Liver (tissue), 8 donors: ENCODE measurements at regions not wholly inside any gene's neighbourhood (a gene's known extent, or its start where the extent isn't known, plus 50 kb on each side); places are given as distances from the start of the nearest gene placed in this dataset.

Experiments
- DNase-seq: peaks from one replicate; pipeline ENCODE4 v3.0.0-alpha.2; 2017; ENCODE audit warnings: low spot score
- H3K27ac ChIP-seq, 2 donors: one replicate each; pipeline ENCODE4 v1.7.0; 2013; ENCODE audit warnings: inconsistent platforms in 2 of 2, low read length in 2 of 2, control low read depth in 1 of 2, low read depth in 1 of 2, mild to moderate bottlenecking in 1 of 2
- H3K27me3 ChIP-seq, 4 donors: one replicate each; pipeline versions ENCODE4 v1.6.1 to v1.7.0; 2013; ENCODE audit warnings: low read length in 3 of 4, inconsistent platforms in 1 of 4, mild to moderate bottlenecking in 1 of 4, moderate library complexity in 1 of 4; ENCODE audit not compliant: control insufficient read depth in 4 of 4, insufficient read depth in 4 of 4
- H3K36me3 ChIP-seq, 4 donors: one replicate each; pipeline versions ENCODE4 v1.6.1 to v1.7.0; 2013; ENCODE audit warnings: low read length in 3 of 4, mild to moderate bottlenecking in 3 of 4, low read depth in 1 of 4, moderate library complexity in 1 of 4; ENCODE audit not compliant: control insufficient read depth in 4 of 4, insufficient read depth in 3 of 4
- H3K4me1 ChIP-seq, 4 donors: one replicate each; pipeline versions ENCODE4 v1.6.1 to v1.7.0; 2013; ENCODE audit warnings: low read length in 3 of 4, mild to moderate bottlenecking in 3 of 4, moderate library complexity in 1 of 4; ENCODE audit not compliant: control insufficient read depth in 4 of 4, insufficient read depth in 4 of 4
- H3K4me3 ChIP-seq, 3 donors: one replicate each; pipeline versions ENCODE4 v1.6.1 to v1.7.0; 2013; ENCODE audit warnings: low read length in 3 of 3, control low read depth in 1 of 3, low read depth in 1 of 3, mild to moderate bottlenecking in 1 of 3
- H3K9ac ChIP-seq, 2 donors: one replicate each; pipeline ENCODE4 v1.7.0; 2013; ENCODE audit warnings: low read length in 2 of 2, mild to moderate bottlenecking in 2 of 2, moderate library complexity in 2 of 2, control low read depth in 1 of 2, low read depth in 1 of 2
- H3K9me3 ChIP-seq, 4 donors: one replicate each; pipeline versions ENCODE4 v1.6.1 to v1.7.0; 2013; ENCODE audit warnings: low read length in 3 of 4; ENCODE audit not compliant: control insufficient read depth in 4 of 4
- ATF3 ChIP-seq: IDR thresholded peaks from 2 replicates; pipeline ENCODE4 v1.6.1; 2016; ENCODE audit warnings: antibody characterized with exemption
- CTCF ChIP-seq: fragments of 150-350 bp; IDR thresholded peaks from 2 replicates; pipeline ENCODE4 v1.5.1; 2017; ENCODE audit warnings: improper control_type of control experiment, low read depth, low read length; ENCODE audit not compliant: missing input control
- EGR1 ChIP-seq, 2 donors: IDR thresholded peaks; 2 replicates each; pipeline ENCODE4 v1.6.1; 2016 to 2018; ENCODE audit warnings: antibody characterized with exemption in 2 of 2, low read depth in 2 of 2
- FOXA1 ChIP-seq: IDR thresholded peaks from 2 replicates; pipeline ENCODE4 v1.6.1; 2016; ENCODE audit warnings: antibody characterized with exemption
- FOXA2 ChIP-seq: IDR thresholded peaks from 2 replicates; pipeline ENCODE4 v1.6.1; 2016; ENCODE audit warnings: antibody characterized with exemption
- GABPA ChIP-seq, 2 donors: IDR thresholded peaks in 1 of 2; conservative IDR thresholded peaks in 1 of 2; 2 replicates each; pipeline ENCODE4 v1.6.1; 2016; ENCODE audit warnings: antibody characterized with exemption in 2 of 2, mild to moderate bottlenecking in 1 of 2, moderate library complexity in 1 of 2
- HNF4A ChIP-seq, 2 donors: conservative IDR thresholded peaks; 2 replicates each; pipeline ENCODE4 v1.6.1; 2016; ENCODE audit warnings: antibody characterized with exemption in 2 of 2, mild to moderate bottlenecking in 2 of 2
- JUND ChIP-seq, 2 donors: IDR thresholded peaks; 2 replicates each; pipeline ENCODE4 v1.6.1; 2016; ENCODE audit warnings: antibody characterized with exemption in 2 of 2
- MAX ChIP-seq: IDR thresholded peaks from 2 replicates; pipeline ENCODE4 v1.6.1; 2016; ENCODE audit warnings: antibody characterized with exemption
- NR2F2 ChIP-seq: IDR thresholded peaks from 2 replicates; pipeline ENCODE4 v1.6.1; 2016; ENCODE audit warnings: antibody characterized with exemption
- RAD21 ChIP-seq, 2 donors: IDR thresholded peaks; 2 replicates each; pipeline ENCODE4 v1.6.1; 2016; ENCODE audit warnings: antibody characterized with exemption in 2 of 2, mild to moderate bottlenecking in 2 of 2
- RXRA ChIP-seq, 2 donors: IDR thresholded peaks; 2 replicates each; pipeline ENCODE4 v1.6.1; 2017 to 2018; ENCODE audit warnings: antibody characterized with exemption in 2 of 2, mild to moderate bottlenecking in 1 of 2
- SP1 ChIP-seq: IDR thresholded peaks from 2 replicates; pipeline ENCODE4 v1.6.1; 2018; ENCODE audit warnings: antibody characterized with exemption, mild to moderate bottlenecking
- TAF1 ChIP-seq: conservative IDR thresholded peaks from 2 replicates; pipeline ENCODE4 v1.6.1; 2016; ENCODE audit warnings: antibody characterized with exemption, mild to moderate bottlenecking
- YY1 ChIP-seq: IDR thresholded peaks from 2 replicates; pipeline ENCODE4 v1.6.1; 2016; ENCODE audit warnings: antibody characterized with exemption, mild to moderate bottlenecking
- ZBTB33 ChIP-seq: IDR thresholded peaks from 2 replicates; pipeline ENCODE4 v1.6.1; 2016; ENCODE audit warnings: antibody characterized with exemption
- WGBS: extraction: QIAGEN DNeasy Blood & Tissue Kit; methylation state at CpG from one replicate; pipeline ENCODE4 v1.1.7; 2013; 5-methylcytosine and 5-hydroxymethylcytosine counted together
- TF ChIP-seq, protein P1 (sequence below): IDR thresholded peaks from 2 replicates; pipeline ENCODE4 v1.6.1; 2016; ENCODE audit warnings: antibody characterized with exemption, mild to moderate bottlenecking
- donor health status: healthy.
- donor health status: healthy.
- donor health status: healthy.
- donor health status: healthy.
- donor health status: healthy.

DNA sequence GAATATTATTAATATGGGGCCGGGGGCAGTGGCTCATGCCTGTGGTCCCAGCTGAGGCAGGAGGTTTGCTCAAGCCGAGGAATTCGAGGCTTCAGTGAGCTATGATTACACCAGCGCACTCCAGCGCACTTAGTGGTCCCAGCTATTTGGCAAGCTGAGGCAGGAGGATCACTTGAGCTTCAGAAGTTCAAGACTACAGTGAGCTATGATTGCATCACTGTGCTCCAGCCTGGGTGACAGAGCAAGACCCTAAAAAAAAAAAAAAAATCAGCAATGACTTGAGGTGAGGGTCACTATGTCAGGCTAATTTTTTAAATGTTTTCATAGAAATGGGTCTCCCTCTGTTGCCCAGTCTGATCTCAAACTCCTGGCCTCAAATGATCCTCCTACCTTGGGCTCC, 243.4 kb downstream of the RBM19 start:
- no peaks in the 10 kb centered on the region for H3K4me1 ChIP-seq
- no peak overlapping the region for H3K9ac ChIP-seq
- no peaks in the 10 kb centered on the region for H3K27me3 ChIP-seq
- H3K4me3 ChIP-seq = no peak overlapping the region
- no peak for DNase-seq
- no peaks in the 10 kb centered on the region for H3K36me3 ChIP-seq
- TF ChIP-seq TAF1 = no peak
- TF ChIP-seq EGR1 (IDR thresholded peaks at IDR 0.05; ENCODE audit: low read depth in 2 of 2) = no peak
- TF ChIP-seq RXRA (IDR thresholded peaks at IDR 0.05) = no peak
- 82% methylated on average over 5 of the region's 5 CpGs for WGBS
- H3K27ac ChIP-seq = no peak overlapping the region
- peaks cover 0 to 4% (median 1%) of the 10 kb centered on the region in 4 donors for H3K9me3 ChIP-seq

DNA sequence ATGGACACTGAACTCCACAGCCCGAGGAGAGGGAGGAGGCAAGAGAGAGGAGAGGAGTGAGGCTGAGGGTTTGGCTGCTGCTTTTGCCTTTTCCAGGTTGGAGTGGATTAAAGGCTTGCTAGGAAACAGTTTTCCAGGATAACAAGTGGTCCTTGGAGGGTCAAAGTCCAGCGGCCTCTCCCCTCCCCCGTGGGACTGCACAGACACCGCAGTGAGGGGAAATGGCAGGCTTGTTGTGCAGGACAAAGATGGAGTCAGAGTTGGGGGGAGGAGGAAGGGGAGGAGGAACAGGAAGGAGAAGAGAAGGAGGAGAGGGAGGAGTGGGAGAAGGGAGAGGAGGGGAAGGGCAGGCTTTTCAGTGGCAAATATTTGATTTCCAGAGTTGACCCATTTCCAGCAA, 245.5 kb downstream of the RBM19 start:
- H3K27me3 ChIP-seq = no peaks in the 10 kb centered on the region
- no peaks in the 10 kb centered on the region for H3K36me3 ChIP-seq
- H3K9me3 ChIP-seq = no peaks in the 10 kb centered on the region
- H3K4me3 ChIP-seq = no peak overlapping the region
- WGBS = 13% methylated on average over 4 of the region's 4 CpGs
- no peak overlapping the region for H3K27ac ChIP-seq
- no peak overlapping the region for H3K9ac ChIP-seq
- TF ChIP-seq SP1 (no peak), JUND (IDR thresholded peaks at IDR 0.05) (no peak), NR2F2 (no peak), YY1 (no peak), ZBTB33 (no peak)
- no peak for DNase-seq
- no peaks in the 10 kb centered on the region for H3K4me1 ChIP-seq

DNA sequence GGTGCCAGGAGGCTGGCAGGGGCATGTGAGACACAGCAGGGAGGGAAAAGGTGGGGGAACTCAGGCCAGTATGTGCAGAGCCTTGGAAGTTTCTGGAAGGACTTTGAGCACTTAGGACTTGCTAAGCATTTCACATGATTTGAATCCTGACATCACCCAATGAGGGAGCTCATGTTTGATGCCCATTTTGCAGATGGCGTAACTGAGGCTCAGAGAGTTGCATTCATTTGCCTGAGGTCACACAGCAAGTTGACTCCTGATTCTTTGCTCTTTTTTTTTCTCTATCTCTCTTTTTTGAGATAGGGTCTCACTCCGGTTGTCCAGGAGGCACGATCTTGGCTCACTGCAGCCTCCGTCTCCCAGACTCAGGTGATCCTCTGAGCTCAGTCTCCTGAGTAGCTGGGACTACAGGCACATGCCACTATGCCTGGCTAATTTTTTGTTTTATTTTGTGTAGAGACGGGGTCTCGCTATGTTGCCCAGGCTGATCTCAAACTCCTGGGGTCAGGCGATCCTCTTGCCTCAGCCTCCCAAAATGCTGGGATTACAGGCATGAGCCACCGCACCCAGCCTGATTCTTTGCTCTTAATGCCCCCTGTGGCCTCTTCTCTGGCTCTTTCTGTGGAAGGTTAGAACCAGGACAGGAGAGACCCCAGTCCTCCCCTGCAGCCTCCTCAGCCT, 246.1 kb downstream of the RBM19 start:
- DNase-seq = no peak
- no peaks in the 10 kb centered on the region for H3K27me3 ChIP-seq
- WGBS = 92% methylated on average over 8 of the region's 8 CpGs
- TF ChIP-seq GABPA (IDR thresholded peaks at IDR 0.05 in 1 of 2, conservative IDR thresholded peaks at IDR 0.05 in 1 of 2) (no peak), JUND (IDR thresholded peaks at IDR 0.05) (no peak), RXRA (IDR thresholded peaks at IDR 0.05) (no peak), YY1 (no peak), ATF3 (no peak), CTCF (no peak), FOXA1 (no peak), MAX (no peak), RAD21 (IDR thresholded peaks at IDR 0.05) (no peak), SP1 (no peak), ZBTB33 (no peak), TAF1 (no peak), HNF4A (conservative IDR thresholded peaks at IDR 0.05) (no peak), FOXA2 (no peak)
- TF ChIP-seq, protein P1, sequence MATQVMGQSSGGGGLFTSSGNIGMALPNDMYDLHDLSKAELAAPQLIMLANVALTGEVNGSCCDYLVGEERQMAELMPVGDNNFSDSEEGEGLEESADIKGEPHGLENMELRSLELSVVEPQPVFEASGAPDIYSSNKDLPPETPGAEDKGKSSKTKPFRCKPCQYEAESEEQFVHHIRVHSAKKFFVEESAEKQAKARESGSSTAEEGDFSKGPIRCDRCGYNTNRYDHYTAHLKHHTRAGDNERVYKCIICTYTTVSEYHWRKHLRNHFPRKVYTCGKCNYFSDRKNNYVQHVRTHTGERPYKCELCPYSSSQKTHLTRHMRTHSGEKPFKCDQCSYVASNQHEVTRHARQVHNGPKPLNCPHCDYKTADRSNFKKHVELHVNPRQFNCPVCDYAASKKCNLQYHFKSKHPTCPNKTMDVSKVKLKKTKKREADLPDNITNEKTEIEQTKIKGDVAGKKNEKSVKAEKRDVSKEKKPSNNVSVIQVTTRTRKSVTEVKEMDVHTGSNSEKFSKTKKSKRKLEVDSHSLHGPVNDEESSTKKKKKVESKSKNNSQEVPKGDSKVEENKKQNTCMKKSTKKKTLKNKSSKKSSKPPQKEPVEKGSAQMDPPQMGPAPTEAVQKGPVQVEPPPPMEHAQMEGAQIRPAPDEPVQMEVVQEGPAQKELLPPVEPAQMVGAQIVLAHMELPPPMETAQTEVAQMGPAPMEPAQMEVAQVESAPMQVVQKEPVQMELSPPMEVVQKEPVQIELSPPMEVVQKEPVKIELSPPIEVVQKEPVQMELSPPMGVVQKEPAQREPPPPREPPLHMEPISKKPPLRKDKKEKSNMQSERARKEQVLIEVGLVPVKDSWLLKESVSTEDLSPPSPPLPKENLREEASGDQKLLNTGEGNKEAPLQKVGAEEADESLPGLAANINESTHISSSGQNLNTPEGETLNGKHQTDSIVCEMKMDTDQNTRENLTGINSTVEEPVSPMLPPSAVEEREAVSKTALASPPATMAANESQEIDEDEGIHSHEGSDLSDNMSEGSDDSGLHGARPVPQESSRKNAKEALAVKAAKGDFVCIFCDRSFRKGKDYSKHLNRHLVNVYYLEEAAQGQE = no peak
- H3K9me3 ChIP-seq = no peaks in the 10 kb centered on the region
- no peaks in the 10 kb centered on the region for H3K36me3 ChIP-seq
- H3K4me1 ChIP-seq = no peaks in the 10 kb centered on the region
- no peak overlapping the region for H3K9ac ChIP-seq
- no peak overlapping the region for H3K4me3 ChIP-seq
- H3K27ac ChIP-seq = no peak overlapping the region
